ENCODE measurements at regions not wholly inside any gene's neighbourhood (a gene's known extent, or its start where the extent isn't known, plus 50 kb on each side); places are given as distances from the start of the nearest gene placed in this dataset.
A peak's percentile ranks its signal among the peaks of the same experiment; 100 is the strongest.

DNA sequence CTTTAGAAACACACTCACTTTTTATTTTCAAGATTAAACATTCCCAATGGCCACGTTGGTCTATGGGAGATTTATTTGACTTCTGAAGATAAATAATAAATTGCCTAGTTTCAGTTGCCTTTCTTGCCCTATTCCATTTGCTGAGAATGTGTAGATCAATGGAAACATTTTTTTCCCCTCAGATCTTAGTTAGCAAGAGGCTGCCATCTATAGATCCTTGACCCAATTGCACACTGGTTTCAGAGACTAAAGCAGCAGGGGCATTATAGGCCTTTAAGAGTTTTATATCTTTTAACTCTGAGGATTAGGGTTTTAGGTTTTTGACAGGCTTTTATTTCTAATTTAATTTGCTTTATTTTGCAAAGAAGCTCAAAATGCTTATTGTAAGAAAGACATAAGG is 163.2 kb upstream of the GPR26 start:
- ATAC-seq = no peak
- Histone ChIP-seq H3K27ac (no peak overlapping the region), H3K4me1 (no peaks in the 10 kb centered on the region), H3K36me3 (no peaks in the 10 kb centered on the region), H3K4me3 (no peak overlapping the region), H3K27me3 (no peaks in the 10 kb centered on the region), H3K9me3 (no peaks in the 10 kb centered on the region)
- TF ChIP-seq, protein P1, sequence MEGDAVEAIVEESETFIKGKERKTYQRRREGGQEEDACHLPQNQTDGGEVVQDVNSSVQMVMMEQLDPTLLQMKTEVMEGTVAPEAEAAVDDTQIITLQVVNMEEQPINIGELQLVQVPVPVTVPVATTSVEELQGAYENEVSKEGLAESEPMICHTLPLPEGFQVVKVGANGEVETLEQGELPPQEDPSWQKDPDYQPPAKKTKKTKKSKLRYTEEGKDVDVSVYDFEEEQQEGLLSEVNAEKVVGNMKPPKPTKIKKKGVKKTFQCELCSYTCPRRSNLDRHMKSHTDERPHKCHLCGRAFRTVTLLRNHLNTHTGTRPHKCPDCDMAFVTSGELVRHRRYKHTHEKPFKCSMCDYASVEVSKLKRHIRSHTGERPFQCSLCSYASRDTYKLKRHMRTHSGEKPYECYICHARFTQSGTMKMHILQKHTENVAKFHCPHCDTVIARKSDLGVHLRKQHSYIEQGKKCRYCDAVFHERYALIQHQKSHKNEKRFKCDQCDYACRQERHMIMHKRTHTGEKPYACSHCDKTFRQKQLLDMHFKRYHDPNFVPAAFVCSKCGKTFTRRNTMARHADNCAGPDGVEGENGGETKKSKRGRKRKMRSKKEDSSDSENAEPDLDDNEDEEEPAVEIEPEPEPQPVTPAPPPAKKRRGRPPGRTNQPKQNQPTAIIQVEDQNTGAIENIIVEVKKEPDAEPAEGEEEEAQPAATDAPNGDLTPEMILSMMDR (IDR thresholded peaks at IDR 0.05) = no peak
- no peak for DNase-seq
- intact Hi-C loops (cut with DNase I) = no loop called here

DNA sequence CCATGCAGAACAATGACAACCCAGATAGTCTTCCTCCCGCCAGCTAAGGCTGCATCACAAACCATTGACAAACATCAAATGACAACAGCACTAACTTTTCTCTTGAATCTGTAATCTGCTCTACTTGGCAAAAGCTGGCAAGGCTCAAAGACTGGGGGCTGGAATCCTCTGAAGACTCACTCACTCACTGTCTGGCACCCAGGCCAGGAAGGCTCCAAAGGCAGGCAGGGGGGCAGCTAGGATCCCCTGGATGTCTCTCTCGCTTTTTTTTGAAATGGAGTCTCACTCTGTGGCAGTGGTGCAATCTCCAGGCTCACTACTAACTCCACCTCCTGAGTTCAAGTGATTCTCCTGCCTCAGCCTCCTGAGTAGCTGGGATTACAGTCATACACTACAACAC is 159.7 kb upstream of the GPR26 start:
- H3K27me3 ChIP-seq = no peaks in the 10 kb centered on the region
- no peaks in the 10 kb centered on the region for H3K9me3 ChIP-seq
- H3K4me1 ChIP-seq = no peaks in the 10 kb centered on the region
- H3K36me3 ChIP-seq = no peaks in the 10 kb centered on the region
- ATAC-seq (no peak), DNase-seq (no peak)
- TF ChIP-seq, protein P1 (IDR thresholded peaks at IDR 0.05) = no peak
- intact Hi-C loops (cut with DNase I) = no loop called here
- H3K27ac ChIP-seq = no peak overlapping the region
- no peak overlapping the region for H3K4me3 ChIP-seq

DNA sequence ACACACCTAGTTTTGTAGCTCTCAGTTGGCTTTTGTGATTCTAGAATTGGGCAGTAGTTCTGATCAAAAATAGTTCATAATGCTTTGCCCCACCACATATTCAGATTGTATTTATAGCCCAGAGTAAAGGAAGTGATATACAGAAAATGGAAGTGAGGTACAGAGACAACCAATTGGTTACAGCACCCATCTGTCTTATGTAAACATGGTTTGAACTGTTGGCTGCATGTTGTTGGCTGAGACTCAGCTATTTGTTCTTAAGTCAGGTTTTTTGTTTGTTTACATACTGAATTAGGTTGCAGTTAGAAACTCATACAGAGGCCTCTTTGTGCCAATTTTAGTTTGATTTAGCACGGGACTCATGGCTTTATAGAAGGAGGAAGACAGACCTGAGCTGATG is 158.9 kb upstream of the GPR26 start:
- TF ChIP-seq, protein P1 (IDR thresholded peaks at IDR 0.05) = no peak
- no peak for DNase-seq
- intact Hi-C loops (cut with DNase I) = no loop called here

DNA sequence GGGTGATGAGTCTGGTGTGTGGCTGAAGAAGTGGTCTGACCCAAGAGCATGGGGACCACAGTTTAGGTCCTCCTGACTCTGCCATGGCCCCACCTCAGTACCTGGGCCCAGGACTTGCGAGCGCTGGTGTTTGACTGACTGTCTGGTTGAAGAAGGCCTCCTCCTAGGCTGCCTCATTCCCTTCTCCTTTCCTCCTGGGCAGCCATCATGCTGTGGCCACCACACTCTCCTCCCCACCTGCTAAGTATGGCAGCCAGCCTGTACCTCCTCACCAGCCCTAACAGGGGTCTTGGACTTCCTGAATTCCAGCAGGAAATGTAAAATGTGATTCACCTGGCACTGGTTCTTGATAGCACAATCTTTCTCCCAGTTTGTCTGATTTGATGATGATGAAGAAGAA is 156.8 kb upstream of the GPR26 start:
- TF ChIP-seq, protein P1 (IDR thresholded peaks at IDR 0.05) = no peak
- intact Hi-C loops (cut with DNase I) = no loop called here
- Histone ChIP-seq H3K4me3 (no peak overlapping the region), H3K27me3 (peaks cover 0 to 22% of the 10 kb centered on the region in 2 donors), H3K27ac (no peak overlapping the region), H3K36me3 (no peaks in the 10 kb centered on the region), H3K9me3 (no peaks in the 10 kb centered on the region), H3K4me1 (no peaks in the 10 kb centered on the region)
- no peak for DNase-seq
- no peak for ATAC-seq

More for the DNA sequence above, 158.9 kb upstream of the GPR26 start:
- Histone ChIP-seq H3K4me1 (no peaks in the 10 kb centered on the region), H3K27me3 (peaks cover 0 to 1% of the 10 kb centered on the region in 2 donors), H3K27ac (no peak overlapping the region), H3K9me3 (no peaks in the 10 kb centered on the region), H3K36me3 (no peaks in the 10 kb centered on the region), H3K4me3 (no peak overlapping the region)
- no peak for ATAC-seq

DNA sequence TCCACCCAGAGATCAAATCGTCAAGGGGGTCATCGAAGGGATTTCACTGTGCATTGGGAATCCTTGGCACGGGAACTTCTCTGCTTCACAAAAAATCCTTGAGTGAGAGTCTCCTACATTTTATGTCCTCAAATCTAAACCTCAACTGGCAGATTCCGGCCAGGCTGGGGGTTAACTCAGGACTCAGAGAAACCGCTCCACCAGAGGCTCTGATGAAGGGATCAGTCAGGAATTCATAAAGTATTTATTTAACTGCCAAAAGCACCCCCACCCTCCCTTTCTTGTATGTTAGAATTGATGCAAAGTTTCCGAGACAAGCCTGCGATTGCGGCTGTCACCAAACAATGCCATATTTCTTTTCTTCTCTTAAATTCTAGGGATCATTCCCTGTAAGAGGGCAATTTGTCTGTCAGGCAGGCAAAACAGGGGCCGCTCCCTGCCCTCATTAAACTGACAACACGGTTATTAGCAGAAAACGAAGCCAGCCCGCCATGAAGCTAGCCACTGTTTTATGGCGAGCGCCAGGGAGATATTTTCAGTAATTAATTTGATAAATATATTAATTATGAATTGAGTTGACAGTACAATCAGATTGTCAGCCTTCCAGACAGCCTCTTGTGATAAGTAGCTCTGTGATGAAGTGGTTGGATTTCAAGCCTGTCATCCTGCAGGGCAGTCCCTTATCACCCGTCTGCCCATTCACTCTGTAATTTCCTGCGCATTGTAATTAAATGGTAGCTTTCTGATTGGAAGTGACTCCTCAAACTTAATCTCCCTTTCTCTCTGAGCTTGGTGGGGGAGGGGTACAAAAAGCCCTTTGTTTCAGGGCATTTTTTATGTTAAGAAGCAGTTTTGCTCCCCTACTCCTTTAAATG is 153.0 kb upstream of the GPR26 start:
- TF ChIP-seq, protein P1 (IDR thresholded peaks at IDR 0.05) = no peak
- H3K36me3 ChIP-seq = no peaks in the 10 kb centered on the region
- H3K27ac ChIP-seq = no peak overlapping the region
- H3K27me3 ChIP-seq = peaks cover 0 to 28% of the 10 kb centered on the region in 2 donors
- H3K4me3 ChIP-seq = no peak overlapping the region
- no peaks in the 10 kb centered on the region for H3K4me1 ChIP-seq
- peak in 1 of 4 donors; percentile 14 for DNase-seq
- no peaks in the 10 kb centered on the region for H3K9me3 ChIP-seq
- no peak for ATAC-seq
- intact Hi-C loops (cut with DNase I) = no loop called here

Data from left lung (tissue), 4 donors.